Stimulated activated naive CD8-positive, alpha-beta T cell treated with anti-CD3 and anti-CD28 coated beads, Interleukin-15, Interleukin-2, amounts not matched to agents 100 U/mL and 50 U/mL, for 24 hours (primary cell): ENCODE measurements at regions not wholly inside any gene's neighbourhood (a gene's known extent, or its start where the extent isn't known, plus 50 kb on each side); places are given as distances from the start of the nearest gene placed in this dataset.

Experiments
- ATAC-seq: fragments of 150-1000 bp; cut with Tn5 transposase; one replicate; pipeline ENCODE4 v1.10.0; 2021
- DNase-seq: peaks from one replicate; pipeline ENCODE4 v3.0.0; 2021

DNA sequence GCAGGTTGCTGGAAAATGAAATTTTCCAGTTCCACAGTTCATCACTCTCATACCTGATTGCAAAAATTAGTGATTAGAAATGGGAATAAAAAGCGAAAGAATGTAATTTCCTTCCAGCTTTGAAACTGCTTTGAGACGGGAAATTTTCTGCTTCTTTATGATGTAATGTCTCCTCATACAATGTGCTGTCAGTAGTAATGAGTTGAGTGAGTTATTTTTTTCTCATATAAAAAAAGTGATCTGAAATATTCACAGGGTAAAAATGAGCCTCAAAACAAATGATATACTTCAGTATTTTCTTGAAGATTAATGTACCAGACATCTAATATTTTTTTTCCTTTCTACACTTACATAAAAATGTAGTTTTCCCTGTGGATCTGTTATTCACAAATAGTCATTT is 179.1 kb upstream of the FAT4 start:
- DNase-seq (no peak), ATAC-seq (no peak)

DNA sequence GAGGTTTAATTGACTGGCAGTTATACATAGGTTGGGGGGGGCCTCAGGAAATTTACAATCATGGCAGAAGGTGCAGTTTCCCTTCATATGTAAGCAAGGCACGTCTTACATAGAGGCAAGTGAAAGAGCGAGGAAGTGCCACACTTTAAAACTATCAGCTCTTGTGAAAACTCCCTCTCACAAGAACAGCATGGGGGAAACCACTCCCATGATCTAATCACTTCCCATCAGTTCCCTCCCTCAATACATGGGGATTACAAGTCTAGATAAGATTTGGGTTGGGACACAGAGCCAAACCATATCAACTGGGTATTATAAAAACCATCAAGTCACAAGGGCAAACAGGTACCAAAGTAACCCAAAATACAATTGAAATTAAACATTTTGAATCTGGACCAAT is 182.0 kb upstream of the FAT4 start:
- DNase-seq: no peak
- ATAC-seq: no peak

DNA sequence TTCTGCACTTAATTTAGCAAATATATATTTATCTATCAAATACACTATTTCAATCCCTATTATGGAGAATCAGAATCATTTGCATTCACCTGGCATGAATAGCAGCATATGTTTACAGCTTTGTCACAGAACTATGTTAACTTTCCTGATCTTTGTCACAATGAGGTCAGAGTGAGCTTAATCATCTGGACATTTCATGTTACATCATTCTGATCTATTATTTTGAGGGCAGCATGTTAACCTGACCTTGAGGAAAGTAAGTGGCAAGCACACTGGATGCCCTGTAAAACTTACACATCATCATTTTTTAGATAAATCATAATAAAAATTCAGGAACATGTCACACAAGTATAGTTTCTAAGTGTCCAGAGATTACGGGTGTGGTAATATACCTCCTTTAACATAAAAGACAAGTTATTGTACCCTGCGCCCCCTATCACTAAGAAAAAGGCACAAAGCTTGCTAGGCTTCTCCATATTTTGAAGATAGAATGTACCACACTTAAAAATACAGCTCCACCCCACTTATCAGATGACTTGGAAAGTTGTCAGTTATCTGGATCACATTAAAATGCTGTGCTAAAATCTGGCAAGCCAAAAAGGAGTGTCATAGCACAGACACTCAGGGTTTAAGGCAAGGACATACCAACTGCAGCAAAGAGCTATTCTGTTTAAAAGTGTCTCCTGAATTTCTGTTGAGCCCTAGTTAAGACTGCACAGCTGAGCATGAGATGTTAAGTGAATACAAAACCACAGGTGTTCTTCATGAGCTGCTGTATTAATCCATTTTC is 182.7 kb upstream of the FAT4 start:
- no peak for DNase-seq
- ATAC-seq: no peak

DNA sequence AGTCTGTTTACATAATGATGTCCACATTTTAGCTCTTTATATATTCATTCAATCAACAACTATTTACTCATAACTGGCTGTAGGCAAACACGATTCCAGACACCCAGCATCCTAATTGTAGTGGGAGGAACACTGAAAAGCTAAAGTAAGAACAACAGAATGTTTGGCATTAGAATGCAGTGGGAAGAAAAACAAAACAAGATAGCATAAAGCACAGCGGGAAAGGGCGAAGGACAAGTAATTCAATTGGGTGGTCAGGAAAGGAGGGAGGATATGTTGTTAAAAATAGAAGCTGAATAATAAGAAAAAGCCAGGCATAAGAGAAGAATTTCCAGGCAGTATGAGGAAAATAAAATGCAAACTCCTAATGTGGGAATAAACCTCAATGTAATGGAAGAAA is 189.5 kb upstream of the FAT4 start:
- DNase-seq: no peak
- no peak for ATAC-seq

DNA sequence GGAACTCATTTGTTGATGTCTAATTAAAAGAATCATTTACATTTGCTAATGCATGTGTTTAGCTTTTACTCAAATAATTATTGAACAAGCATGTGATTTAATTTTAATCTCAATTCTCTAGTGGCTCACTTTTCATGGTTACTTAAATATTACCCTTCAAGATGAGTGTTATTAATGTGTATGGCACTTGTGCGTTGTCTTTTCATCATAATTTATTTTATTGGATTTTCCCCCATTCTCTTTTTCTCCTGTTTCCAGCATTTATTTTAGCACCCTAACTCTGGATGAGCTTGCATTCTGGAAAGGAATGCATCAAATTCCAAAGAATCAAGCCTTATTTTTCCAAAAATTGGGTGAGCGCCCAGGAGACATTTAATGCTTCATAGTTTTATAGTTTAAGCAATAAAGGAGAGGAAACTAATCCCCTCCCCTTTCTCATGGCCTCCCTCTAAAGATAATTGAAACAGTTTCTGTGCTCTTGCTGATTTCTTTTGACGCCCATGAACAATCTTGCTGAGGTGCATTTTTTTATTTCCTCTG is 191.1 kb upstream of the FAT4 start:
- DNase-seq (no peak), ATAC-seq (no peak)

DNA sequence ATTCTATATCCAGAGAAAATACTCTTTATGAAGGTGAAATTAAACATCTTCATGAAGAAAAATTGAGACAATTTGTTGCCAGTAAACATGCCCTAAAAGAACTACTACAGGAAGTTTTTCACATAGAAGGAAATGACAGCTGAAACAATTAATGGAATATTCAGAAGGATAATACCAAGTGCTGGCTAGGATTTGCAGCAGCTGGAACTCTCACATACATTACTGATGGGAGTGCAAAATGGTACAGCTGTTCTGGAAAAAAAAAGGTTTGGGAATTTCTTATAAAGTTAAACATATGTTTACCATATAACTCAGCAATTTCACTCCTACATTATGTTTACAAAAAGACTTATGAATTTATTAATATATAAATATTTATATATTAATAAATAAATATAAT is 193.2 kb upstream of the FAT4 start:
- ATAC-seq: no peak
- no peak for DNase-seq

DNA sequence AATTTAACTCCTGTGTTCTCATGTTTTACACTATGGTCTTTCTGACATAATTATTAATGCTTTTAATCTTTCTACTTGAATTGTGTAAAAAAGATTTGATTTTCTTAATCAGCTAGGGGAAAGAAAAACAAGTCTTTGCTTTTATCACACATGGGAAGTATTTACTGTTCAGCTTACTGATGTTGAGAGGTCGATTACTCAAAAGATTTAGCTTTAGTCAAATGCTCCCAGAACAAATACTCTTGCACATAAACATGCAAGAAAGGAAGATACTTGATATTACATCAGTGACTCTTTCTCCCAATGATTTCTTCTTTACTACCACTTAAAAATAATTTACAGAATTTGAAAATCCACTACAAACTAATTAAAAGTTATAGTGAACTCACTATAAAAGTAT is 198.3 kb upstream of the FAT4 start:
- DNase-seq (no peak), ATAC-seq (no peak)

DNA sequence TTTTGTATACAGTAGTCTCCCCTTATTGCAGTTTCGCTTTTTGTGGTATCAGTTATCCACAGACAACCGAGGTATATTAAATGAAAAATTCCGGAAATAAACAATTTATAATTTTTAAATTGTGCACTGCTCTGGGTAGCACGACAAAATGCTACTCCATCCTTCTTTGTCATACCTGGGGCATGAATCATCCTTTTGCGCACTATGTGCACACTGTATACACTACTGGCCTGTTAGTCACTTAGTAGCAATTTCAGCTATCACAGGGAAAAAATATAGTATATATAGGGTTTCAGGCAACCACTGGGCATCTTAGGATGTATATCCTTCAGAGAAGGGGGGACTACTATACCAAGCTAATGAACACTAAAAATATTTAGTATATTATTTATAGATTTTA is 198.8 kb upstream of the FAT4 start:
- DNase-seq: no peak
- ATAC-seq: no peak

DNA sequence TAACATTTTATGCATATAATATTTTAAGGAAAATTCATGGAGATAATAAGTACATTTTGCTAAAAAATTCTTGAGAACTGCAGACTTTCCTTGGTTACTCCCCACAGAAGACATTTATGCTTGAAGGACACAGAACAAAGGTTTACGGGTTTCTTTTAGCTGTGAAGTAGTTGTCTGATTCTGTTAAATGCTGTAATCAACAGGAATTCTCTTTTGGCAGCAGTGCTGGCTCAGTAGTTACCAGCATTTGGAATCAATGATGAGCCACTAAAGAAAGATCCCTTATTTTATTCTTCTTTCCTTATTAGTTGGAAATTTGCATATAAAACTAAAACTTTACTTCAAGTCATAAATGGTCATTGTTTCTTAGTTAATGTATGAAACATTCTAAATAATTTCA is 199.3 kb upstream of the FAT4 start:
- ATAC-seq: no peak

DNA sequence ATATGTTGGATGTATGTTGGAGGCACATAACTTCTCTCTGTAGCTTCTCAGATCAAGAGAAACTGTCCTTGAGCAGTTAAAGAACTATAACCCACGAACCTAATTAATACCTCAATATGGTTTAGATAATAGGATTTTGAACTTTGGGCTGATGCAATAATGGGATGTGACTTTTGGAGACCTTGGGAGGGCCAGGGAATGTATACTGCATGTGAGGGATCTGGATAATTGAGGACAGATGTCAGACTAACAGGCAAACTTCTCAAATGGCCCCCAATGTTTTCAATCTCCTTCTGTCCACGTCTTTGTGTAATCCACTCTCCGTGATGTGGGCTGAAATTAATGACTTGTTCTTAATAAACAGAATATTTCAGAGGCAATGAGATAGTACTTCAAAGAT is 202.2 kb upstream of the FAT4 start:
- no peak for ATAC-seq

More for the DNA sequence above, 199.3 kb upstream of the FAT4 start:
- DNase-seq: no peak

DNA sequence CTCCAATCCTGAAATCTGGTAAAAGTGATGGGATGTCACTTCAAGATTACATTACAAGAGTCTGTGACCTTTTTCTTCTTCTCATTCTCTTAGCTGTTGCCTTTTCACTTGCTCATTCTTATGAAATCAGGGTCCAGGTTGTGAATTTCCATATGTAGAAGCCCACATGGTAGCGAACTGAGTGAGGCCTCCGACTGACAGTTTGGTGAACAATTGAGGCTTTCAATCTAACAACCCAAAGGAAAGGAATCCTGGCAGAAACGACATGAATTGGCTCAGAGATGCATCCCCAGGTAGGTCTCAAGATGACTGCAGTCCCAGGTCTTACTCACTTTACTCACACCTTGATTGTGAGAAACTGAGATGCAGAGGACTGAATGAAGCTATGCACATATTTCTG is 203.4 kb upstream of the FAT4 start:
- ATAC-seq: no peak
- DNase-seq: no peak

More for the DNA sequence above, 202.2 kb upstream of the FAT4 start:
- no peak for DNase-seq

DNA sequence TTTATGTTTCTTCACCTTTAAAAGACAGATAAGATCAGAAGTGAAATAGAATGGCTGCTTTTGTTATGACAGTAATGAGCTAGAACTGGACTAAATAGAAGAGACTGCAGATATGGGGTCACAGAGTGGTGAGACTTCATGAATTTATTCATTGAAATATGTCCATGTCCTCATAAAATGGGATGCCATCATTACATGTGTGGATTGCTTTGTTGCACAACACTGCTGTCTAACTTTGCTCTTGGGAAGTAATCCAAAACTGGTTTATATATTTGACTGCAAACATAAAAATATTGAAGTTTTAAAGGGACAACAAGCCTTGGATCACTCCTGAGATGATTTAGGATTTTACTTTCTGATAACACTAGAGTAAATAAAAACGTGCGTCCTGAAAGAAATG is 209.2 kb upstream of the FAT4 start:
- ATAC-seq: no peak
- no peak for DNase-seq

DNA sequence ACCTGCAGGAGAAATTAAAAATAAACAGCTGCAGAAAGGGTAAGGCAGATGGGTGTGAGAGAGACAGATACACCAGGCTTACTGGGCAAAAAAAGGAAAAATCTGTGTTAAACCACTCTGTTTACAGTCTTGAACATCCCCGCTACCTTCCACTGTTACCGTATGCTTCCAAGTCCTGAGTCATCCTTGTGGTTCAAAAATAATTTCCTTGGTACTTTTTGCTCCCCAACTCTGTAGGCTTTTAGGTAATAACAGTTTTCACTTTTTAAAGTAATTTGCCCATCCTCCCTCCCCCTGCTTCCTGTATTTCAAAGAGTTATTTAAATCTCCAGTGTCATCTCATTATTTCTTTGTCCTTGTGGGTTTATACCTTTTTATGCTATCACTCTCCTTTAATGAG is 210.1 kb upstream of the FAT4 start:
- DNase-seq: no peak
- no peak for ATAC-seq

DNA sequence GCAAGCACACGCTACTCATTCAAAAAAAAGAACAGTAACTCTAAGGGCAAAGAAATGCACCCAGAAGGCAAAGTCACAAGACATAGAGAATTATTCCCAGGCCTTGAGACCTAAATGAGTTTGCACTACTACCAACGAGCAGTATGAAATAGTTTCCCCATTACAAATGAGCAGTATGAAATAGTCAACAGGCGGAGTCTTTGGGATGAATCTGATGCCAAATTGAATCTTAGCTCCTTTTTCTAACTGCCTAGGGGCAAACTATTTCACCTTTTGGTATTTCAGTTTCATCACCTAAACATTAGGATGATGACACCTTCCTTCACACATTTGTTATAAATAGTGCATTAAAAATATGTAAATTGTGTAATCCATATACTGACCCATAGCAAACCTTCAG is 213.0 kb upstream of the FAT4 start:
- DNase-seq (no peak), ATAC-seq (no peak)

DNA sequence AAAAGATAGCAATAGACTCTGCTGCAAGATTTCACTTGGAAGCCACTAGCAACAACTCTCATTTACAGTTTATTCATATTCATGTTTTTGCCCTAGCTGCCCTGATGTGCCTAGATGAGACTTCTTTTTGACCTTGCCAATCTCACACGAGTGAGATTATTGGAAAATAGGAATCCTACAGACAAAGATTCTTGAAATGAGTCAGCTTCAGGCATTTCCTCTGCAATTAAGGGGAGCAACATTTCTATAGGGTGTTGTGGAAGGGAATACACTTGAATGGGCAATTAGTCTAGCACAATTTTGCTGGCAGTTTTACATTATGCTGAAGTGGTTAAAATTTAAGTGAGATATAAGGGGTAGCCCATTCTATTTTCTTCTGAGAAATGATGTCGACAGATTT is 217.0 kb upstream of the FAT4 start:
- DNase-seq (no peak), ATAC-seq (no peak)

DNA sequence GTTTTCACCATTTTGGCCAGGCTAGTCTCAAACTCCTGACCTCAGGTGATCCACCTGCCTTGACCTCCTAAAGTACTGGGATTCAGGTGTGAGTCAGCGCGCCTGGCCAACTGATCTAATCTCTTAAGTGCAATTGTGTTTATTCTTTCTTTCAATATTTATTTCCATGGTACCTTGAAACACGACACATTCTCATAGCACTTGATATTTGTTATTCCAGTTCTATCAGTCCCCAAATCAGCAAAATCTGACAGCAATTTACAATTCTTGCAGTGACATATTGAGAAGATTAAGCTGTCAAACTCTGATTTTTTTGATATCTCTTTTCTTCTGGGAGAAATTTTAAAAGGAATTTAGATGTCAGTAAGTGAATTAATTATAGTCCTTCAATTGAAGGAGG is 218.1 kb upstream of the FAT4 start:
- DNase-seq (no peak), ATAC-seq (no peak)

DNA sequence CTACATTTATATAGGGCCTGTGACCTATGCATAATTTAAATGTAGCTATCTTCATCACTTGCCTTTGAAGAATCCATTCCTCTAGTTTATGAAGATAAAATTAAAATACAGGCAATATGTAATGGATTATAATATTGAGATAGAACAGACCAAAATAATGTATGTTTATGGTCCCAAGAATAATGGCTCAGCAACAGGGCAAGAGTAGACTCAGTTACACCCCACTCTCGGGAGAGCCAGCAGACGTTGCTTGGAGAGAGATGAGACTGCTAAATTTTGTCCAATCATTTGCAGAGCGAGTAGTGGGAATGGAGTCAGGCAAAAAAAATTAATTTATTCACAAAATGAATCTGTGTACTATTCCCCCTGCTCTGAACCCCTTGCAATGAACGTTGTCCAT is 223.2 kb upstream of the FAT4 start:
- ATAC-seq (no peak), DNase-seq (no peak)

DNA sequence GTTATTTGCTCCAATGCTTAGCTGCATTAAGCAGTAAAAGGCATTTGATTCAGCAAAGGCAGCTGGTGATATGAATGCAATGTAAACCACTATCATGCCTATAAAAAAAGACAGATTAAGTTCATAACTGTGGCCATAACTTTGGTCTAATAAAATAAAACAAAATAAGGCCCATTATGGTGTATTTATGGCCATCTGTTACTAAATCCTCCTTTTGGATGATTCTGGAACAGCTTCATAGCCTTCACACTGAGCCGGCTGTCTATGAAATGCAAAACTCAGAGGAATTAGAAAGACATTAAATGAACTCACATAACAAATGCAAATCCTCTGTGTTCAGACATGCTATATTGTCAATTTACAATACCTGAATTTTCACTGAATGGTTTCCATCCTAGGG is 223.7 kb upstream of the FAT4 start:
- DNase-seq: no peak
- no peak for ATAC-seq

DNA sequence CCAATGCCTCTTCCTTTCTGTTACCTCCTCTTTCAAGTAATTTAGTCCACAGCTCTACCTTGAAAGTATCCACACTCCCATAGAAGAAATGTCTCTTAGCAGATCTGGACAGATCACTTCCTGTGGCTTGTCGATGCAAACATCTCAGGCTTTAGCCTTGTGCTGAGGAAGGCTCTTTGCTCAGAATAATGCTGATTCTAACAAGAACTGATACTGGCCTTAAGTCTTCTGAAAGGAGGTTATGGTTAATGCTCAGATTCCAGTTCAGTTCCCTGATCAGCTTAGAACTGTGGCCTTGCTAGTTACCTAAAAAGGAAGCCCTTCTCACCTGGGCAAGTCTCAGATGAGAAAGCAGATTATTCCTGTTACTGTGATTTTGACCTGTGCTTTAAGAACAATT is 230.1 kb upstream of the FAT4 start:
- DNase-seq: no peak
- no peak for ATAC-seq

DNA sequence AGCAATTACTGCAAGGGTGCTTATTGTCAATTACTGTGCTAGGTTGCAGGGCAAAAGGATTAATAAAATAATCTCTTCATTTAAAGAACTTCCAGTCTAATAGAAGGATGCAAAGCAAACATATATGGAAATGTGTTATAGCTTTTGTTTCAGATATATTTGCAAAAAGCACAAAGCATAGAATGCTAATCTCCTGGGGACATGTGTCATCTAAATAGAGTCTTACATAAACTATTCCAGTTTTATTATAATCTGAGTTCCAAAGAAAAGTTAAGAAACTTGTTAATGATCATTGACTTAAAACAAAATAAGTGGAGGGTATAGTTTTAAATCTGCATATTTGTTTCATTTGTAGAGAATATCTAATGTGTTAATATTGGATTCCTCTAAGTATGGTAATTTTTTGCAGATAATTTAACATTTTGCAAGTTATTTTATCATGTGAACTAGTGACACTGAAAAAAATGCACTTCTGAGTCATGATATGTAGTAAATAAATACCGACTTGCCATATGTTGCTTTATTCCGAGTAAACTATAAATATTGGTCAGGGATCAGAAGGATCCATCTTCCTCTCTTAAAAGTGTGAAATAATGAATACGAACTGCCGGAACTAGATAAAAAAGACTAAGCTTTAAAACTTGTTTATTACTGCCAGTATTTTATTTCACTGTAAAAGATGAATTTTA is 231.9 kb upstream of the FAT4 start:
- DNase-seq: no peak
- ATAC-seq: no peak

DNA sequence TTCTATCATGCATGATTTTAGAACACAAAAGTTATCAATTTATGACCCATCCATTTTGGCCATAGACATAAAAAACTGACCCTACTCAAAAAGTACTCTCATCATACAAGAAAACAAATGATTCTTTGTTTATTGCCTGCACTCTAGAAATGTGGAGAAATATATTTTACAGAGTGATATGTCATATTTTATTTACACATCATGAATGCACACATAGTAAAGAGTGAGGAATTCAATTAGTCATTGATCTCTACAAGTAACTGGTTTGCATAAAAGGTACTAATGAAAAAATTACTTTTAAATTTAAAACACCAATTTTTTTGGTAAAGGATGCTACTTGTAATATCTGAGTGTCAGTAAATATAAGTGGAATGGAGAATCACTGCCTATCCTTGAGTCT is 242.5 kb upstream of the FAT4 start:
- no peak for ATAC-seq
- no peak for DNase-seq

DNA sequence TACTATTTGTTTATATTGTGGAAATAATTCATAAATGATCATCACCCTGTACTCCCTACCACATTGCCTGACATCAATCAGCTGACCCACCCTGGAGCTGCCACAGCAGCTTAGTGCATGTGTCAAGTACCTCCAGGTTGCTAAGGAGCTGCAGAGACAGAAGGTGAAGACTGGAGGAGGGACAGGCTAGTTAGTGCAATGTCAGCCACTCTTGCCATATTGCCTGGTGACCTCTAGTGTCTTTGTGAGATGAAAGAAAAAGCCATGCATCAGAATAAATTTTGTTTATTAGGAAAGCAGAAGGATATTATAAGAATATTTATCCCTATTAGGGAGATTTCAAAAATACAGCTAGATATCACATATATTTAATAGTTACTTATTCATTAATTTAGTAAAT is 243.9 kb upstream of the FAT4 start:
- ATAC-seq: no peak
- no peak for DNase-seq

DNA sequence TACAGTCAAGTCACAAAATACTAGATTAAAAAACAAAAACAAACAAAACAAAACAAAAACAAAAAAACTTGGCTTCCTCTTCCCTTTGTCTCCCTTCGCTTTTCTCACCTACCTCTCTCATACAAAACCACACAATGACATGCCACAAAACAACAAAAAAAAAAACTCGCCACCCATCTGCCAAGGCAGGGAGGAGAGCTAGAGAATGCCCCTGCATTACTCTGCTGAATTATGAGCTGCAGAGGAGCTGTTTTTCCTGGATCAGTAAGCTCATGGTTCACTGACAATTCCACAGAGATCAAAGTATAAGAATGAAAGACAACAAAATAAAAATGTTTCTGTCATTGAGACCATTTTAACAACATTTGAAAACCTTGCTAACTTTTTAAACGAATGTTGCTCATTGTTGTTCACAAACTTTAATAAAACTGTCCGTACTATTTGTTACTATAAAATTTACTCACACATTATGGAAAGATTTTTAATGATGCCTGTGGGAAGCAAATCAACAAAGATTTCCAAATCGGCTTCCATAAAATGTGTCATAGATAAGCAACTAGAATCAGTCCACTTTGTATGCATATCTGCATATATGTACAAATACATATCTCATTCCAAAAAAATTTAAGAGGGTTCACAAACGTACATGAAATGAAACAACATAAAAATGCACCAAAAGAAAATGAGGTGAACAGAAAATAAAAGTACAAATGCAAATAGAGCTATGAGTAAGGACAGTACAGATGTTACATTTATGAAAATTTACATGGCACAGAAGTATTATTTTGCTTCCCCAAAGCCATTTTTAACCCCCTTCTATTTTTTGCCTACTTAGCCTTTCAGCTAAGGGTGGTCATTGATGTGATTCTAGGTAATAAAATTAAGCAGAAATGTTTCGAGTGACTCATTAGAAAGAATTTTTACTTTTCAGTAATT is 252.4 kb upstream of the FAT4 start:
- DNase-seq: no peak
- no peak for ATAC-seq
